ENCODE measurements at regions not wholly inside any gene's neighbourhood (a gene's known extent, or its start where the extent isn't known, plus 50 kb on each side); places are given as distances from the start of the nearest gene placed in this dataset.

GRCh38 chr3:103991-104390 lies 92.6 kb upstream of the CHL1 start:
- intact Hi-C loops (cut with DNase I): no loop called here
- 54 to 65% methylated on average over 2 of the region's 2 CpGs for WGBS, 2 donors

DNA sequence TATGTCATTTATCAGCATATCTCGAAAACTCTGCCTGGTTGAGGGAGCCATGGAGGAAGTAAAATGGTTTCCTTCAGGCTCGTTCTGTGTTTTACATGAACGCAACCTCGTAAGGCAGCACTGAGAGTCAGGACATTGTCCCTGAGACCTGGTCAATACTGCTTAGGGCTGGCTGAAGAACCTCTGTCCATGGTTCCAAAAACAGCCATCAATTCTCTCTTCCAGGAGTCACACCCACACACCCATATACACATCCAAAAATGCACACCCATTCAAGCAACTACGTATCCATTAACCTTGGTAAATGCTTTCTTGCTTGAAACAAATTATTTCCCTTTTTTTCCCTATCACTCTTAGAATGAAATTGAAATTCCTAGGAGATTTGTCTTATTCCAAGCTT lies 91.0 kb upstream of the CHL1 start:
- no peaks in the 10 kb centered on the region for H3K9me3 ChIP-seq
- no peaks in the 10 kb centered on the region for H3K27me3 ChIP-seq
- H3K36me3 ChIP-seq: no peaks in the 10 kb centered on the region
- WGBS, 2 donors: 61% methylated on average over 5 of the region's 5 CpGs
- no peak overlapping the region for H3K27ac ChIP-seq
- no peak for TF ChIP-seq CTCF (IDR thresholded peaks at IDR 0.05)
- TF ChIP-seq POLR2A (IDR thresholded peaks at IDR 0.05): no peak
- no peak for DNase-seq
- intact Hi-C loops (cut with DNase I): no loop called here
- H3K4me3 ChIP-seq: no peak overlapping the region
- no peaks in the 10 kb centered on the region for H3K4me1 ChIP-seq

More at GRCh38 chr3:103991-104390, 92.6 kb upstream of the CHL1 start:
- H3K4me3 ChIP-seq: no peak overlapping the region
- no peak for TF ChIP-seq CTCF (IDR thresholded peaks at IDR 0.05)
- TF ChIP-seq POLR2A (IDR thresholded peaks at IDR 0.05): no peak
- no peak overlapping the region for H3K27ac ChIP-seq
- no peaks in the 10 kb centered on the region for H3K9me3 ChIP-seq
- H3K36me3 ChIP-seq: no peaks in the 10 kb centered on the region
- H3K27me3 ChIP-seq: no peaks in the 10 kb centered on the region
- no peaks in the 10 kb centered on the region for H3K4me1 ChIP-seq
- no peak for DNase-seq

GRCh38 chr3:106619-107018 lies 89.9 kb upstream of the CHL1 start:
- H3K36me3 ChIP-seq: no peaks in the 10 kb centered on the region
- no peak for DNase-seq
- H3K4me1 ChIP-seq: peaks cover 0 to 9% (median 0%) of the 10 kb centered on the region in 3 donors
- H3K27me3 ChIP-seq: no peaks in the 10 kb centered on the region
- H3K4me3 ChIP-seq: no peak overlapping the region
- WGBS, 2 donors: 93% methylated on average over 2 of the region's 2 CpGs; no CpG with 5 or more reads in 1 of the 2 donors
- H3K27ac ChIP-seq: no peak overlapping the region
- H3K9me3 ChIP-seq: no peaks in the 10 kb centered on the region
- intact Hi-C loops (cut with DNase I): no loop called here
- no peak for TF ChIP-seq POLR2A (IDR thresholded peaks at IDR 0.05)
- TF ChIP-seq CTCF (IDR thresholded peaks at IDR 0.05): no peak

- Histone ChIP-seq H3K27me3 (no peaks in the 10 kb centered on the region), H3K9me3 (no peaks in the 10 kb centered on the region), H3K27ac (no peak overlapping the region), H3K4me1 (peaks cover 0 to 11% (median 0%) of the 10 kb centered on the region in 3 donors), H3K4me3 (no peak overlapping the region), H3K36me3 (no peaks in the 10 kb centered on the region)
- TF ChIP-seq CTCF (IDR thresholded peaks at IDR 0.05) (no peak), POLR2A (IDR thresholded peaks at IDR 0.05) (no peak)
- WGBS, 2 donors: 57 to 61% methylated on average over 8 of the region's 8 CpGs
- no peak for DNase-seq
- intact Hi-C loops (cut with DNase I): no loop called here
These were observed 85.2 kb upstream of the CHL1 start for GRCh38 chr3:111143-112069.

- Histone ChIP-seq H3K27ac (no peak overlapping the region), H3K4me3 (no peak overlapping the region), H3K9me3 (no peaks in the 10 kb centered on the region), H3K36me3 (no peaks in the 10 kb centered on the region), H3K4me1 (peaks cover 0 to 11% (median 0%) of the 10 kb centered on the region in 3 donors), H3K27me3 (no peaks in the 10 kb centered on the region)
- intact Hi-C loops (cut with DNase I): no loop called here
- TF ChIP-seq CTCF (IDR thresholded peaks at IDR 0.05) (no peak), POLR2A (IDR thresholded peaks at IDR 0.05) (no peak)
- 57 to 64% methylated on average over 2 of the region's 2 CpGs for WGBS, 2 donors
- DNase-seq: no peak
These were observed 83.8 kb upstream of the CHL1 start for GRCh38 chr3:112773-113172.

Data from esophagus squamous epithelium (tissue), 5 donors.